GM23338 (cell line): ENCODE measurements at regions not wholly inside any gene's neighbourhood (a gene's known extent, or its start where the extent isn't known, plus 50 kb on each side); places are given as distances from the start of the nearest gene placed in this dataset.

Experiments used
- EZH2phosphoT487 ChIP-seq: fragments of 200-600 bp; sonication (generic); IDR thresholded peaks from one replicate; pipeline ENCODE4 v1.8.1; 2018; ENCODE audit warnings: antibody characterized with exemption; ENCODE audit not compliant: unreplicated experiment
- POLR2AphosphoS5 ChIP-seq: IDR thresholded peaks from 2 replicates; pipeline ENCODE4 v1.6.1; 2016; ENCODE audit warnings: antibody characterized with exemption, low read depth
- STAT1 ChIP-seq: IDR thresholded peaks from one replicate; pipeline ENCODE4 v1.6.1; 2016; ENCODE audit warnings: antibody characterized with exemption; ENCODE audit not compliant: unreplicated experiment
- TF ChIP-seq, protein P1 (sequence below), 2 experiments: fragments of 200-600 bp in 1 of 2; sonication (generic) in 1 of 2; conservative IDR thresholded peaks; 2 replicates each; pipeline versions ENCODE4 v1.5.1 to v1.6.1; 2016 to 2017; ENCODE audit warnings: antibody characterized with exemption in 2 of 2, low read depth in 2 of 2, mild to moderate bottlenecking in 2 of 2, moderate library complexity in 1 of 2

DNA sequence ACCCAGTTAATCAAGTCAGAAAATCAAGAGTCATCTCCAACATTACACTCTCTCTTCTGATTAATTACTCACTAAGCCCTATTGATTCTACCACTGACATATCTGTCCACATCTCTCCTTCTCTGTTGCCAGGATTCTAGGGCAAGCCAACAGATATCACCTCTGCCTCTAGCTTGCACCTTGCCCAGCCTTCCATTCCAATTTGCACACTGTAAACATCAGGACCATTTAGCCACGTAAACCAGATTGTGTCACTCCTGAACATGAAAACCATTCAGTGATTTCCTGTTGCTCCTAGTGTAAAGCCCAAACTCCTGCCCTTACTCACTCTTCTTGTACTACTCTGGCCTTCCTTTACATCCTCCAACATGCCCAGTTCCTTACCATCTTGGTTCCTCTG lies 68.0 kb upstream of the PLS3 start:
- TF ChIP-seq, protein P1, sequence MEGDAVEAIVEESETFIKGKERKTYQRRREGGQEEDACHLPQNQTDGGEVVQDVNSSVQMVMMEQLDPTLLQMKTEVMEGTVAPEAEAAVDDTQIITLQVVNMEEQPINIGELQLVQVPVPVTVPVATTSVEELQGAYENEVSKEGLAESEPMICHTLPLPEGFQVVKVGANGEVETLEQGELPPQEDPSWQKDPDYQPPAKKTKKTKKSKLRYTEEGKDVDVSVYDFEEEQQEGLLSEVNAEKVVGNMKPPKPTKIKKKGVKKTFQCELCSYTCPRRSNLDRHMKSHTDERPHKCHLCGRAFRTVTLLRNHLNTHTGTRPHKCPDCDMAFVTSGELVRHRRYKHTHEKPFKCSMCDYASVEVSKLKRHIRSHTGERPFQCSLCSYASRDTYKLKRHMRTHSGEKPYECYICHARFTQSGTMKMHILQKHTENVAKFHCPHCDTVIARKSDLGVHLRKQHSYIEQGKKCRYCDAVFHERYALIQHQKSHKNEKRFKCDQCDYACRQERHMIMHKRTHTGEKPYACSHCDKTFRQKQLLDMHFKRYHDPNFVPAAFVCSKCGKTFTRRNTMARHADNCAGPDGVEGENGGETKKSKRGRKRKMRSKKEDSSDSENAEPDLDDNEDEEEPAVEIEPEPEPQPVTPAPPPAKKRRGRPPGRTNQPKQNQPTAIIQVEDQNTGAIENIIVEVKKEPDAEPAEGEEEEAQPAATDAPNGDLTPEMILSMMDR (conservative IDR thresholded peaks at IDR 0.05; ENCODE audit: low read depth in 2 of 2): no peak
- TF ChIP-seq EZH2phosphoT487 (no peak), POLR2AphosphoS5 (no peak), STAT1 (no peak)
